CD4-positive, alpha-beta T cell treated with Interleukin-12 subunit alpha and Interleukin-12 subunit beta, for 1 hour (primary cell): ENCODE measurements at regions not wholly inside any gene's neighbourhood (a gene's known extent, or its start where the extent isn't known, plus 50 kb on each side); places are given as distances from the start of the nearest gene placed in this dataset.
"Not testable (repeated sequence)": the region's sequence is repeated elsewhere in the genome, so short reads cannot be mapped to it uniquely, and the experiment has no call there.

ENCODE experiments used
- DNase-seq: peaks from one replicate; pipeline ENCODE4 v3.0.0-alpha.2; 2020

DNA sequence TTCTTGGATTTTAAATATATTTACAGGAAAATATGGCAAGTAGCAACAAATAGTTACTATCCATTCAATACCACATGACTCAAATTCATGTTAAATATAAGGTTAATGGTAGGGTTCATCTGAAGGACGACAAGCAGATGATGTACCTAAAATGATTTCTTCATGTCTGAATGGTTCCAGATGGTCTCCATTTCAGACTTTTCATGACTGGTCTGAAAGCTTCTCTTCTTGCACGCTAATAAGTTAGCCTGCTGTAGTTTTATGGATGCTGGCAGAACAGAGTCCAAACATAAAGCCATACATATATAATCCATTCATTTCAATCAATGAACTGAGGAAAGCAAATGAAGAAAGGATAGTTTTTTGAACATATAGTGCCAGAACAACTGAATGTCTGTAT is 257.0 kb upstream of the MGAT4C start:
- no peak for DNase-seq

DNA sequence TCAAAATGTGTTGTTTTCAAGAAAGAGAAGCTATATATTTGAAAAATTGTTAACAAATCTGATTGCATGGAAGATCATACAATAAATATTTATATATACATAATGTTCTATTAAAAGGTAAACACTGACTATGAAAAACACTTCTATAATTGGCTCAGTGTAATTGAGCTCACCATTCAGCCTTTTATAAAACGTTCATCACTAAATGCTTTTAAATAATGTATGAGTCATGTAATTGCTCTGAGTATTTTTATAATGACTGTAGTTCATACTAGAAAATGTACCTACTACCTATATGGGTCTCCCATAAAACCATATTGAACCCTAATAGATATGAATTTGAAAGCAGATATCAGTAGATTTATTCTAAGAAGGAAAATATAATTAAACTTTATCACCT is 240.4 kb upstream of the MGAT4C start:
- DNase-seq: no peak

DNA sequence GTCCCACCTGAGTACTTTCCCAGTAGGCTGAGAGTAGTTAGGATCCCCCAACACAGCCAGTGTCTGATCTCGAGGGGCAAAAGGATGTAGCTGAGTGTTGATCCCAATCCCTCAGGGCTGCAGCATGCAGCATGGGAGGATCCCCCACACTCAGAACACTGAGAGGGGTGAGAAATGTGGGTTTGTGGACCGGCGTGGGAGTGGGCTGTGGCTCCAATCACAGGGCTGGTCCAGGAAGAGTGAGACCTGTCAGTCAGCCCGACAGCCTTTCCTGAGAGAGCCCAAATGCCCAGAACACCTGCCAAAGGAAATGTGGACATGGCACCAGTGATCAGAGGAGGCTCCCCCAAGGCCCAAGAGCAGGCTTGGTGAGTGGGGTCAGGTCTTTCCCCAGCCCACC is 228.3 kb upstream of the MGAT4C start:
- no peak for DNase-seq

DNA sequence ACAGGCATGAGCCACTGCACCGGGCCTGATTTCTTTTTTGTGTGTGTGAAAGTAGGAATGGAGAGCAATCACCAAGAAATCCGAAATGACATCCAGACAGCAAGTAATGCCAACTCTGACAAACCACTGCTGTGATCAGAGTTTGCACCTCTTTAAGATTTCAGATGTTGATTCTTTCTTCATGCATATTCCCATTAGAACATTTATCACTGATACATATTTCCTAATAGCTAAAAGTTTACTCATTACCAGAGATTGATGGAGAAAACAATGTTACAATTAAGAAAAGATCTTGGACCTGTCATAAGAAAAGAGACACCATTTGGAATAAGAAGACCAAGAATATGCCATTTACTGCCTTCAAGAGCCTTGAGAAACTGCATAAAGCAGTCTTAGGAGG is 217.0 kb upstream of the MGAT4C start:
- DNase-seq: no peak

DNA sequence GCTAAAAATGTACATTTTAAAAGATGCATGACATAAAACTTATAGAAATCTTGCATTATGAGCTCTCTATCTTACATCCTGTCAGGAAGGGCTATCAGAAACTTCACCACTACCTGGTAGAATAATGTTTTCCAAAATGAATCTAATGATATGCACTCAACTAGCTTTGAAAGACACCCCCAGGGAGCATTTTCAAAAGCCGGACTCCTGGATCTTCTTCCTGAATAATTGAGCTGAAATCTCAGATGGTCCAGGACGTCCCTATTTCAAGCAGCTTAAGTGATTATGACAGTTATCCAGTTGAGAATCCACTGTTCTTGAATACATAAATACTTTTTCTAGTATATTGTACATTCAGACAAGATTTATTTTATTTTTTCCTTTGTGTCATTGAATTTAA is 200.6 kb upstream of the MGAT4C start:
- no peak for DNase-seq

DNA sequence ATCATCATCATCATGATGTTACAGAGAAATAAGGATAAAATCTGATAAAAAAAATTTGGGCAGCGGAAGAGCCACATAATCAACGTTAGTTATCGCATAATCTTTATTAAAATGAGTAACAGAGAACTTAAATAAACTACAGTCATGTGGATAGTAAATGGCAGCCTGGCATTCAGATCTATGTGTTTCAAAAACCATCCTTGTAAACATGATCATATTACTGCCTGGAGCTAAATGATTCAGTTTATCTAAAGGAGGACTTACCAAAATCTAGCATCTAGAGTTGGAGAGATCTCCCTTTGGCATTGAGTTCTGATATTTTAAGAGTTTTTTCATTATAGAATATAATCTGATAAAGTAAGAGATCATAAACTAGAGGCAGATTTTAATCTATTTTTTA is 200.1 kb upstream of the MGAT4C start:
- DNase-seq: no peak

DNA sequence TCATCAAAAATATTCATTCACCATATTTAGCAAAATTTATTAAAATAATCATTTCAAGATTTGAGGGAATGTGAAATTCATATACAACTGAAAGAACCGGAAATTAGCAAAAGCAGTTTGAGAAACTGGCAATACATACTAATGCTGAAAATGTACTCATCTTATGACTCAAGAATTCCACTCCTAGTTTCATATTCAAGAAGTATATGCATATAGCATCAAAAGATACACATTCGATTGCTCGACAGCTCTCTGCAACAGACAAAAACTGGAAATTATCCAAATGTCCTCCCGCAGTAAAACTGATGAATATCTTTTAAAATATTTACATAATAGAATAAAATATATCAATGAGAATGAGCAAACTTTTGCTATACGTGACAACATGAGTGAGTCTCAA is 189.2 kb upstream of the MGAT4C start:
- DNase-seq: no peak

DNA sequence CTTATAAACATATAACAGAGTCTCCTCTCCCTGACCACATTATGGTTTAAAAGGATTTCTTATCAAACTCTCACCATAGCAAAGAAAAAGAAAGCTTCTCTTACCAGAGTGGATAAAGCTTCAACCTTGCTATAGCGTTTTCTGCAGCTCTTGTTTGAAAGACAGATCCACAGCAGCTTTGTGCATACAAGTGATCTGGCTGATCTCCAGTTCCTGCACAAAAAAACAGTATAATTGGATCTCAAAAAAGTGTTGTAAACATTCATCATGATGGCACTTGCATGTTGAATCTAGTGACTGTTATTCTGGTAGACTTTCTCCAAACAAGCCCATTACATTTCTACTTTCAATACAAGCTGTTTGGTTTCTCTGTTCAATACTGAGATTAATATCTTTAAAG is 178.9 kb upstream of the MGAT4C start:
- no peak for DNase-seq

DNA sequence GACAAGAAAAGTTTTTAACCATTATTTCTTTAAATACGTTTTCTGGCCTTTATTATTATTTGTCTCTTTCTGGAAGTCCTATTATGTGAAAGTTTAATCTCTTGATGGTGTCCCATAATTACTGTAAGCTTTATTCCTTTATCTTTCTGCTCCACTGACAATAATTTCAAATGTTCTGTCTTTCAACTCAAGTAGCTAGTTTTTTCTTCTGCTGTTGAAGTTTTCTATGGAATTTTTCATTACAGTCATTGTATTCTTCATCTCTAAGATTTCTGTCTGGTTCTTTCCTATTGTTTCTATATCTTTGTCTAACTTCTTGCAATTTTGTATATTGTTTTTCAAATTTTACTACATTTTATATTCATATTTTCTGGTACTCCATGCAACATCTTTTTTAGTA is 173.6 kb upstream of the MGAT4C start:
- DNase-seq: no peak

DNA sequence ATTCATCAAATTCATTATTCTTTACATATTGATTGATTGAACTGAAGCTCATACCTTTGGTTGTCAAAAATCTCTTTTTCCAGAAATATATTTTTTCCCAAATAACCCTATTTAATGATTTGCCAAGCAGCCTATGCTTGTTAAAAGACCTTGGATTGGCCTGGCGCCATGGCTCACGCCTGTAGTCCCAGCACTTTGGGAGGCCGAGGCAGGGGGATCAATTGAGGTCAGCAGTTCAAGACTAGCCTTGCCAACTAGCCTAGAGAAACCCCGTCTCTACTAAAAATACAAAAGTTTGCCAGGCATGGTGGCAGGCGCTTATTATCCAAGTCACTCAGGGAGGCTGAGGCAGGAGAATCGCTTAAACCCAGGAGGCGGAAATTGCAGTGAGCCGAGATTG is 165.1 kb upstream of the MGAT4C start:
- no peak for DNase-seq

DNA sequence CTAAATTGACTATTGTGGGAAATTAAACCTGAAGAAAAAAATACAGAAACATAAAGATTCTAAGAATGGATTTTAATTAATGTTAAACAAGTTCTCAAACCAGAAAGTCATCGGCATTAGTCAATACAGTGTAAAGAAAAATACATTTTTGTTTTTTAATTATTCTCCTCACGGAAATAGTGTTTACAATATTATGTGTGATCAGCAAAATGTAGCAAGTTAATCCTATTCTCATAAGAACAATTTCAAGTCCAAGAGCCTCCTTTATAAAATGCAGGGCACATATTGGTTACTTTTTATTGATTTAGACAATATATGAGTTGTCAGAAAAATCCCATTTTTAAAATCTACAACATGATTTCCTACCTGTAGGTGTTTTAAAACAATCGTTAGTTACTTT is 158.0 kb upstream of the MGAT4C start:
- DNase-seq: no peak

DNA sequence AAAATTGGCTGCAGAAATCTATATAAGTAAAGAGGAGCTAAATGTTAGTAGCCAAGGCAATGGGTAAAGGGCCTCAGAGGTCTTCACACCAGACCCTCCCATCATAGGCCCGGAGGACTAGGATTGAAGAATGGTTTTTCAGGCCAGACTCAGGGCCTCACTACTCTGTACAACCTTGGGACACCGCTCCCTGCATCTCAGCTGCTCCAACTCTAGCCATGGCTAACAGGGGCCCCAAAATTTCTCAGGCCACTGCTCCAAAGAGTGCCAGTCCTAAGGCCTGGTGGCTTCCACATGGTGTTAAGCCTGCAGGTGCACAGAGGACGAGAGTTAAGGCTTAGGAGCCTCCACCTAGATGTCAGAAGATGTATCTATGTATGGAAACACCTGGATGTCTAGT is 155.5 kb upstream of the MGAT4C start:
- no peak for DNase-seq

DNA sequence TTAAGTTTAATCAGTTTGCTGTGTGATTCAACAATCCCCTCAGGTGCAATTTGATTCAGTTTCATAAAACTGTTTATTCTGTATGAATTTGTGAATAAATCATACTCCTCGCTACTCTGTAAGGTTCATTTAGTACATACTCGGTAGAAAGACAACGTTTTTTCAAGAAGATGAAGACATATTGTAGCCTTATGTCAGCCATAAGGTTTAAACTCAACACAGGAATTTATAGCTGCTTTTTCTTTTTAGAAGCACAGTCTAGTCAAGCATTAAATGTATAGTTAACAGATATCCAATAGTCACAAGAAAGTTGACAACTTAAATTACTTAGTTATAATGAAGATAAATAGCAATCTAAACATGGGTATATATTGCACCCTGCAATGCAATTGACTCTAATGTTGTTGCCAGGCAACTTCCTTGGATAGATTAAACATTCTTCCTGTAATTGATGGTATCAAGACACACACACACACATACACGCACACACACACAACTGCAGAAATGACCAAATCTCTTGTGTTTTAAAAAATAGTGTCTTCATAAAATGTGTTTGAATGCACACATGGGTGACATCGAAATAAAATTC is 151.5 kb upstream of the MGAT4C start:
- DNase-seq: no peak

DNA sequence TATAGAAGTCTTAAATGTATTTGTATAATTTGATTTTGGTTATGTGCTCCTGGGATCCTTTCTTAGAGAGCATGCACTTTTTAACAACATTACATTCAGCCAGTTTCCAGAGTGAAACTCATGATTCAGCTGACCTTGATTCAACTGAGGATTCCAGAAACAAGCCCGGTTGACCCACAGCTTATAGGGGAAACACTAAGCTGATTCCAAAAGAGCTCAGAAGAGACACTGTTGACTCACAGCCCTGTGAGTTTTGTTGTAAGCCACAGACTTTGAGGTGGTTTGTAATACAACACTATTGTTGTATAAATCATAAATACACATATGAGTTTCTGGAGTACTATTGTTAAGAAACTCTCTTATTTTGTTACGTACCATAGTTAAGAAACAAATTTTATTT is 133.8 kb upstream of the MGAT4C start:
- DNase-seq: no peak

DNA sequence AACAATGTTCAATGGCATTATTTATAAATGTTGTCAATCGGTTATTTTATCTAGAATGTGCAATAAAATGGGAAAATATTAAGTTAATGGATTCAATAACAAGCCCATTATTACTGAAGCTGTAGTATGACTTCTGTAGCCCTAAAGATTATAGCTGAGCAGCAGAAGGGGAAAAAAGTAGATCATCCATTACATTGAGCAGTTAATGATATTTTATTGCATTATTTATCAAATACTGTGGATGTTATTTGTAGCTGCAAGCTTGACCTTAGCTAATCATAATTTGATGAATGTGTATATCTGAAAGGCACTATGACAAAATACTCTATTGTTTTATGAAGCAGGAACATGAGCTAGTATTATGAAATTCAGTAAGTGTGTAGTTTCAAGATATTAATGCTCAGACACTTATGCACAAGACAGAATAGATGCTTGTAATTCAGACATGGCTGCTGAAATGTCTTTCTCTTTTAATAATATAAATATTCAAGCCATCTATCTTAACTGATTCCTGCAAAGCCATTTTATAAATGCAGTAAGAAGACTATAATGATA is 131.5 kb upstream of the MGAT4C start:
- DNase-seq: no peak

DNA sequence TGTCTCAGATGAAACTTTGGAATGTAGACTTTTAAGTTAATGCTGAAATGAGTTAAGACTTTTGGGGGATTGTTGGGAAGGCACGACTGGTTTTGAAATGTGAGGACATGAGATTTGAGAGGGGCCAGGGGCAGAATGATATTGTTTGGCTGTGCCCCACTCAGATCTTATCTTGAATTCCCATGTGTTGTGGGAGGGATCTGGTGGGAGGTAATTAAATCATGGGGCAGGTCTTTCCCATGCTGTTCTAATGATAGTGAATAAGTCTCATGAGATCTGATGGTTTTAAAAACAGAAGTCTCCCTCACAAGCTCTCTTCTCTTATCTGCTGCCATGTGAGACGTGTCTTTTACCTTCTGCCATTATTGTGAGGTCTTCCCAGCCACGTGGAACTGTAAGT is 127.6 kb upstream of the MGAT4C start:
- DNase-seq: not testable (repeated sequence)

DNA sequence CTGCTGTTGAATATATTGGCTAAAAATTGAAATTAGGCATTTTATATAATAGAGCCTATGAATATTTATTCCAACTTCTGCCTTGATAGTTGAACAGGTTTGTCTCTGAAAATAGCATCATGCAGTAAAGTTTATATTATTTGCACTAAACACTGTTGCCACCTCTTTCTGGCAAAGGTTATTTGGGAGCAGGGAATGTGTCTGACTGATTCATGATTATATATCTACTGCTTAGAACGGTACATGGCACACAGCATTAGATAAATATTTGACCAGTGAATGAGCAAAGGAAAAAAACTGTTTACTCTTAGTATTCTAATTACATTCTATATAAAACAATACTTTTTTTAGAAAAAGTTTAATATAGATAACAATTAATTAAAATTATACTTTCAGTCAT is 123.1 kb upstream of the MGAT4C start:
- no peak for DNase-seq

DNA sequence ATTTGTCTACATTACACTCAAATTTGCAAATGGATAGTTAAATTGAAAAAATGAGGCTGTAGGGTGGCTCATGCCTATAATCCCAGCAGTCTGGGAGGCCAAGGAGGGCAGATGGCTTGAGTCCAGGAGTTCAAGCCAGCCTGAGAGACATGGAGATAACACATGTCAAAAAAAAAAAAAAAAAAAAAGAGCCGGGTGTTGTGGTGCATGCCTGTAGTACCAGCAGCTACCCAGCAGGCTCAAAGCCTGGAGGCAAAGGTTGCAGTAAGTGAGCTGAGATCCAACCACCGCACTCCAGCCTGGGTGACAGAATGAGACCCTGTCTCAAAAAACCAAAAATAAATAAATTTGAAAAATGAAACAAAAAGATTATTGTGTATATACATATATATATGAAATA is 119.9 kb upstream of the MGAT4C start:
- DNase-seq: no peak

DNA sequence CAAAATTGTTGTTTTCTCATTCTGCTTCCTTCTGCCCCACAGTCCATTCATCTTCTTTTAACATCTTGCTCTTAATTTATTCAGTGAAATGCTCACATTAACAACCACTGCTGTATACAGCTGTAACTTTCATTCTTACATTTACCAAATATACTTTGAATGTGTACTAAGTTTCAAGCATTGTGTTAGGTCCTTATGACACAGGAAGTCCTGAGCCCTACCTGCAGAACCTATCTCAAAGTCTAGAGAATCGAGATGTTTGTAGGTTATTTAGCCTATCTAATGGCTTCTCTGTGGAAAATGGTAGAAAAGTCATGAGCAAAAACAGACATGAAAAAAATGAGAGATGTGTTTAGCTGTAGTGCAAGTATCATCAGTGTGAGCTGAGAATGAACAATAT is 117.6 kb upstream of the MGAT4C start:
- DNase-seq: no peak

DNA sequence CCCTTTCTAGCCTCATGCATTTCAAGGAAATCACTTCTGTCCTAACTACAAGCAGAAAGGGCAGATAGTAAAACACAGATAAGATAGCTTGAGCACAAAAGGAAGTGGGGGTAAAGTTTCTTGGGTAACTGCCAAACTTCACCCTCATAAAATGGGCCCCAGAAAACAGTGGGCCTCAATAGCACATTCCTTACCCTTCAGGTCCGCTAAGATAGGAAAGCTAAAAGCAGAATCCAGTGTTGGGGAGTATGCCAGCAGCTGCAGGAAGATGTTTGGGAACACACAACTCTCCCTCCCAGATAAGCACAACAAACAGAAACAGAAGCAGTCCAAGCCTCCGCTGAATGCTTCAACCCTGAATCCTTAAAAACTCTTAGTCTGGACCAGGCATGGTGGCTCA is 110.9 kb upstream of the MGAT4C start:
- DNase-seq: no peak

DNA sequence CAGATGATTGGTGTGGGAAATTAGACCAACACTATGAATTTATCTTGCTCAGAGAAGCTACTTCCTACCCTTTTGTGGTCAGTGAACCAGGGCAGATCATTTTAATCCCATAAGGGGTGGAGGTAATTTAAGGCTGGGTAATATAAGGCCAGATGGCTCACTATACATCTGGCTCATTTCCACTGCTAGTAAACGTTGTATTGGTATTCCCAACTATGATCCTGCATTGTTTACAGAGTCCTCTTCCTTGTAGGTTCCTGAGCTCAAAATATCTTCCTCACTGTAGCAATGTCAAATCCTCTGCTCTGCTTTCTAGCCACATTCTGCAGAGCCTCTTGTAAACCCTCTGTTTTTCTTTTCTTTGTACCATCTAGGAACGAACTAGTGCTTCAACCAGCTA is 93.0 kb upstream of the MGAT4C start:
- DNase-seq: no peak

DNA sequence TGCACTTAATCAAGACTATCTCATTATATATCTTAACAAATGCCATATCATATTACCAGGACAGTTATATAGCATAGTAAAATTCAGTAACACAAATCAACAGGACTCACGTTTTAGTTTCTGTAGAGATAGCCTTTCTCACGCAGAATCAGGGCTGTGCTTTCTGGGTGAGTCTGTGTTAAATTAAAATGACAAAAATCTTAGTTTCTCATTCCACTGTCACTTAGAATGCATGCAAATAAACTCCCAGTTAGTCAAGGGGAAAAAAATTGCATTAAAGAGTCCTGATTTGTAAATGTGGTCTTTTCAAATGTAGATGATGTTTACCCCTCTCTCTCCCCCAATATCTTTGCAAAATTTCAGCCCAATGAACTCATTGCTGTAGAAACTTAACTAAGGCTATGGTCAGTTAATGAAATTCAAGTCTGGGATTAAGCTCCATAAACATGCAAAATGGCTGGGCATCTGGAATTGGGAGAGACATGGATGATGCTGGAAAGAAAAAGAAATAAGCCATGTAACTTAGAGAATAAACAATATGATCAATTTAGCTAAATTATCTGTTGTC is 77.8 kb upstream of the MGAT4C start:
- DNase-seq: no peak

DNA sequence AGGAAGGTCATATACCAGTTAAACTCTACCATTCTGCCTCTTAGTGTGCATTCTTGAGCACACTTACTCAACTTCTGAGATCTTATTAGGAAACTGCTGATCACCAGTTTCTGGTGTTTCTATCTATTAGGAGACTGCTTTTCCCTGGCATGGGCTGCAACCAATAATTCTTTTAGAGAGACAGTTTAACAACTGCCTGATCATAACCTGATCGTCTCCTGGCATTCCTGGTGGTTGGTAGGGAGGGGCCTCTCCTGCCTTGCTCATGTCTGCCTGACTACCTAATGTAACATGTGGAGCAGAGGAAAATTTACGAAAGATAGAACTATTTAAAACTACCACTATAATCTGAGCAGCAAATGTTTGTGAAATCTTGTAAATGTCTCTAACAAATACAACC is 75.3 kb upstream of the MGAT4C start:
- no peak for DNase-seq

DNA sequence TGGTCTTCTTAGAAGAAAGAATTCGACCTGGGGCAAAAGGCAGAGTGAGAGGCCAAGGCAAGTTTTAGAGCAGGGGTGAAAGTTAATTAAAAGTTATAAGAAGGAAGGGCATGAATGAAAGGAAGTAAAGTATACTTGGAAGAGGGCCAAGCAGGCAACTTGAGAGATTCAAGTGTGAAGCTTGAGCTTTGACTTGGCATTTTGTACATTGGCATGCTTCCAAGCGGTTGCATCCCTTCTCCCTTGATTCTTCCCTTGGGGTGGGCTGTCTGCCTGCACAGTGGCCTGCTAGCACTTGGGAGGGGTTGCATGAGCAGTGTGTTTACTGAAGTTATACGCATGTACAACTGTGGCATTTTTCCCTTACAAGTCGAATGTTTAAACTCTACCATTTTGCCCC is 74.8 kb upstream of the MGAT4C start:
- no peak for DNase-seq

DNA sequence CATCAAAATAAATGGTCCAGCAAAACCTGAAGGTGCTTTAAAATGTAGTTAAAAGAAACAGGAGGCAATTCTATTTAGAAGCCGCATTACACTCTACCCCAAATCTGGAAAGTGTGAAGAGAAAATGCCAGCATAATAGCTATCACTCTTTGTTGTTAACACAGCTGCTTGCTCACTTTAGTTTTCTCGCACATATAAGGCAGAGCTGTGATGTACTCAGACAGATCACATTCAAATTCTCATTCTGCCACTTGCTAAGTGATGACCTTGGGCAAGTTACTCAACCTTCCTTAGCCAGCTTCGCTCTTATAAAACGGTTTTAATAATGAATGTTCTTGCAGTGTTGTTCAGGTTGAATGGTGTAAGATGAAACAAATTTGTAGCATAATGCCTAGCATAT is 56.0 kb upstream of the MGAT4C start:
- no peak for DNase-seq
